Amniotic stem cell (primary cell): ENCODE measurements at regions not wholly inside any gene's neighbourhood (a gene's known extent, or its start where the extent isn't known, plus 50 kb on each side); places are given as distances from the start of the nearest gene placed in this dataset.

Source experiments
- DNase-seq: peaks from one replicate; lab custom pipeline; 2025; lab: John Stamatoyannopoulos, UW

DNA sequence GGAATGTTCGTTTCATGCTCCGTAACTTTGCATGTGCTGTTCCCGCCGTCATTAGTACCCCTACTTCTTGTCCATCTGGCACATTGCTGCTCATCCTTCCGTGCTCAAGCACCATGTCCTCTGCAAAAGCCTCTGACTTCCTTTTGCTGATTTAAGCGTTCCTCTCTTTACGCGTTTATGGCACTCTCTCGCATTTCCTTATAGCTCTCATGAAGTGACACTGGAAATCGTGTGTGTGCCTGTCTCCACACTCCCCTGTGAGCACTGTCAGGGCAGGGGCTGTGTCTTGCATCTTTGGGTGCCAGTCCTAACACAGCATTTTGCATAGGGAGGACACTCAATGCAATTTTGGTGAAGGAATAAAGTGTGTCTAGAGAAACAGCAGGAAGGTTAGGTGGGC is 210.6 kb upstream of the FAT1 start:
- no peak for DNase-seq

DNA sequence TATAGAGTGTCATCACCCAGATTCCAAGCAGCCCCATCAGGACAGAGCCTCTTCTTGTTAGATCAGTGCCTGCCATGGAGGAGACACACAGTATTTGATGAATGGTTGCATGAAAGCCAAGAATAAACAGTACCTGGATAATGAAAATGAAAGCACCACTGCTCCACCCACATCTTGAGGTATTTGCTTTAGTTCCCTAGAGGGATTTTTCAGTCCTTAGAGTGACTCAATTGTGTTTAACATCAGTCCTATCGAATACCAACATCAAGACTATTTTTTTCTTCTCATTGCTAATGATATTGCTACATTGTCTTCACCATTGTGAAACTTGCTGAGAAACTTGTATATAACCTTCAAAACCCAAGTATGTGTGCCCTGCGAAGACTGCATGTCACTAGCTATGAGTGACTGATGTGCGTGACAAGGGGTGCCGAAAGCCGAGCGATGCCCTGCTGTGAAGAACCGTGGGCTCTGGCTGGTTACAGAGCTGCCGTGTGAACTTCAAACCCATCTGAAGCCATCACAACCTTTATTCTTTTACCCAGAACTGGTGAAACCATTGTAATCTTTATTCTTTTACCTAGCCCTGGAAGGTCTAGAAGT is 211.3 kb upstream of the FAT1 start:
- no peak for DNase-seq

DNA sequence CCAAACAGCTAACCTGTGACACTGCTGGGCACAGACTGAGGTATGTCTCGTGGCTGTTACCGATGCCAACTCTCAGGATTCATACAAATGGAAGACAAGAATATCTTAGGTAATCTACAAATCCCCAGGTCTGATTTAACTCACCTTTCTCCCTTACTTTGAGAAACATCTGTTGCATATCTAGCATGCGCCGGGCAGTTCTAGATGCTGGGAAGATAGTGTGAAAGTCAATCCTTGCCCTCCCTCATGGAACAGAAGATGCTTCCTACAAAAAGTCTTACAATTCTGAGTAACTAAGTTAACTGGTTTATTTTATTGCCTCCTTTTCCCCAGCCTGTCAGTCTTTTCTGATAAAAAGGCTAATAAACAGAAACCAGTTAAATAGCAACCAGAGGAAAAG is 212.2 kb upstream of the FAT1 start:
- DNase-seq, result no peak

DNA sequence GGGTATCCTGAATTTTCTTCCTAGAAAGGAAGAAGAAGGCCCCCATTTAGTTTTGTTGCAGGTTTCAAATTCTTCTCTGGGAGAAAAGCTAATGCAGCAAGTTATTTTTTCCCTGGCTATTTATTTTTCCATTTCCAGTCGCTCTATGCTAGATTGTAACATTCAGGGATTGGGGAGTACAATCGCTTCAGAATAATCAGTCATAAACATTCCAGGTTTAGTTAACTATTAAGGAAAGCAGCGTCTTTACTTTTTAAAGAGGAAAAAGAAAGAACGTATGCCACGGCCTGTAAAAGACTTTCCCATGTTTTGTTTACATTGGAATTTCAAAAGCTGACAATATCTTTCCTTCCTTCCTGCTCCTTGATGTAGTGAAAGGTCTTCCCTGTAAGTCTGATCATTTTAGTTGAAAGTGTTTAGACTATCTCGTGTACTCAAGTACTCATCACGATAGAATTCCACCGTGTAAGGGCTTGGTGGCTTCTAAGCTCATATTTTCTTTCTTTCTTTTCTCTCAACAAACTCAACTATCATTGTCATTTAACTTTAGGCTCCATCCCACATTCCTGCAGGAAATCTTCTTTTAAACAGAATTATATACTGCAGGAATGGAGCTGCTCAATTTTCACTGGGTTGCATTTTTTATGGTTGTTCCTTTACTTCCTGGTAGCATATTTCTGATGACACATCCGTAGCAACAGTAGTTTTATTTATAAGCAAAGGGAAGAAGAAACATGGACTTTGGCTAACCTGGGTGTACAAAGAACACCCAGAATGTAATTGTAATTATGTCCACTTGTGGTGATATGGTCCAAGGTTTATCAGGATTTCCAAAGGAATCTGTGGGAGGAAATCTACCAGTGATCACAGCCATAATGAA is 213.1 kb upstream of the FAT1 start:
- DNase-seq, result peak; percentile 19

DNA sequence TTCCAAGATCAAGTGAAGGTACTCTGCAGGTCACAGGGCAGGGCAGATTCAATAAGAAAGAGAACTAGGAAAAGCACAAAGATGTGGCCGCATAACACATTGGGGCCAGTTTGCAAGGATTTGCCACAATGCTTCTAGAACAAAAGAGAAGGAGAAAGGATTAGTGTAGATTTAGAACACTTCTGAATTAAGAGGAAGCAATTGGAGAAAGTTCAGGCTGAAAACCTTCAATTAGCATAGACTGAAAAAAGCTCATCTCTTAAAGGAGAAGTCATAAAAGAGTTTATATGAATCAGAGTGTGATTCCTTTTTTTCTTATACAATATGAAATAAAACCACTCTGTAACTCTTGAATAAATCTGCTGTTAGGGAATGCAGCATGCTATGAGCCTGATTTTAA is 215.6 kb upstream of the FAT1 start:
- DNase-seq, result no peak

DNA sequence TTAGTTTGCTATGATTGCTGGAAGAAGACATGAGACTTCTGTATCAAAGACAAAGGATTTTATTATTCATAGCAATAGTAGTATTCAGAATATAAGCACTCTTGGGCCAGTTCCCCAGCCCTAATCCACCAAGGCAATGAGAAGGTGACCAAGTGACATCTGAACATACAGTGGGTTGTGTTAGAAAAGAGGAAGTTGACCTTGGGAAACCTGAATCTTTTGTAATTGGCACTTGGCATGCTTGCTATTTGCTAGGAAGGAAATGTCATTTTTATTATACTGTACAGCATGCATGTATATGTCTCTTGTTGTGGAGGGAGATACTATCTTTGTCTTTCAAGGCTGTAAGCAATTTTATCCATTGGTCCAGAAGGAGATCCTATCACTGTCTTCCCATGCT is 216.1 kb upstream of the FAT1 start:
- DNase-seq, result no peak

DNA sequence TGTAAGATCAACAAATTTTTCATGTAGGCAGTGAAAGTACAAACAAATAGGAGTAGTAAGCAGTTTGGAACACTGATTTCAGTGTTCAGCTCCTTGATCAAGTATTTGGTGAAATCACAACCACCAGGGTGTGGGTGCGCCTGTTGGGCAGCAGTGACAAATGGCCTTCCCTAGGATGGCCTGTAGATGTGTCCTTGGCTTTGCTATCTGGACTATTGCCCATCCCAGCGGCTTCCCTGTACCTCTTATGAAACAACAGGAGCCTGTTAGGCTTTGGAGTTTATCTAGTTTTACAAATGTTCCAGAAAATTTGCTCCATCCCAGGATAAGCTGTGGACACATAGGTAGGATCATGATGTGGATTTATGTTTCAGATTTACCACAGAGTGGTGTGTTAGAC is 216.8 kb upstream of the FAT1 start:
- no peak for DNase-seq

DNA sequence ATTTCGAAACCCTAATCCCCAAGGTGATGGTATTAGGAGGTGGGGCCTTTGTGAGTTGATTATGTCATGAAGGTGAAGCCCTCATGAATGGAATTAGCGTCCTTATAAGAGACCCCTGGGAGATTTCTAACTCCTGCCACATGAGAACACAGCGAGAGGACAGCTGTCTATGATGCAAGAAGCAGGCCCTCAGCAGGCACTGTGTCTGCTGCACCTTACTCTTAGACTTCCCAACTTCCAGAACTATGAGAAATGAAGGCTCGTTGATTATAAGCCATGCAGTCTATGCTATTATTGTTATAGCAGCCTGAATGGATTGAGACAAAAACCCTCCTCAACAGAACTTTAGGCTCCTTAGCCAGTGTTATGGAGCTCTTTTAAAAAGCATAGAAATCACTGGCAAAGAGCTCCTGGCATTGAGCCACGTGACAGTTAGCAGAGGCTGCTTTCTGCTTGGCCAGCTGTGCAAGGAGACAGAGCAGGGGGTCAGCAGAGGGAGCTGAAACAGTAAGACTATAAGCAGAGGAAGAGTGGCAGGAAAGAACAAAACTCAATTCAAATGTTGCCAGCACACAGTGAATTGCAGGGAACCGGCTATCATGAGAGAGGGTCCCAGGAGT is 219.2 kb upstream of the FAT1 start:
- DNase-seq, result no peak

DNA sequence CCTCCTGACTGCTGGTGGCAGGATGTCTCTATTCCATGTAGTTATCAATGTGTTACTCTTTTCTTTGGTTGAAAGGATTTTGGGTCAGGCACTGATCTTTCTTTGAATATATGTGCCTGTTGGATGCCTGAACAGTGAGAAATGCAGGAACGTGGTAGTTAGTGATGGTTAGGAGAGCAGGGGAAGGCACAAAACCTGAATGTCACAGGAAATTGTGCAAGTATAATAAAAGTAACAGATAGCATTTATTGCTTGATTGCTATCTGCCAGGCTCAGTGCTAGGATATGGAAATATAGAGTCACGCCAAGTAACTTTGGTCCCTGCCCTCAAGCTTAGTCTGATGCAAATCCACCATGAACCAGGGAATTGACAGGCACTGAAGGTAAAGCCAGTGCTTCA is 219.8 kb upstream of the FAT1 start:
- DNase-seq, result no peak

DNA sequence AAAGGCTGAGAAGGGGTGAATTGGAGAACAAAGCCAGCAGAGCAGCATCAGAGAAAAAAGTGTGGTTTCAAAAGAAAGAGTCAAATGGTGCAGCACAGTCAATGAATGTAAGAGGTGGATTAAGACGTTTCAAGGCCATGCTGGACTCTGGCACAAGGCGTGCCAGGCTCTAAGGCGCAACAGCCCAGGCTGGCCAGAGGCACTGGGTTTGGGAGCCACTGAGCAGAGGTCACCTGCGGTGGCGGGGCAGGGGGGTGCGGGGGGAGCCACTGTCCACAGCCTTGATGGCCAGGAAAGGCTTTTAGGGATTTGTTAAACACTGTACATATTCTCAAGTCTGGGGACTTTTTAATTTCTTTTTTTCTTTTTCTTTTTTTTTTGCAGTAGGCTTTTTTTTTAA is 222.5 kb upstream of the FAT1 start:
- no peak for DNase-seq

DNA sequence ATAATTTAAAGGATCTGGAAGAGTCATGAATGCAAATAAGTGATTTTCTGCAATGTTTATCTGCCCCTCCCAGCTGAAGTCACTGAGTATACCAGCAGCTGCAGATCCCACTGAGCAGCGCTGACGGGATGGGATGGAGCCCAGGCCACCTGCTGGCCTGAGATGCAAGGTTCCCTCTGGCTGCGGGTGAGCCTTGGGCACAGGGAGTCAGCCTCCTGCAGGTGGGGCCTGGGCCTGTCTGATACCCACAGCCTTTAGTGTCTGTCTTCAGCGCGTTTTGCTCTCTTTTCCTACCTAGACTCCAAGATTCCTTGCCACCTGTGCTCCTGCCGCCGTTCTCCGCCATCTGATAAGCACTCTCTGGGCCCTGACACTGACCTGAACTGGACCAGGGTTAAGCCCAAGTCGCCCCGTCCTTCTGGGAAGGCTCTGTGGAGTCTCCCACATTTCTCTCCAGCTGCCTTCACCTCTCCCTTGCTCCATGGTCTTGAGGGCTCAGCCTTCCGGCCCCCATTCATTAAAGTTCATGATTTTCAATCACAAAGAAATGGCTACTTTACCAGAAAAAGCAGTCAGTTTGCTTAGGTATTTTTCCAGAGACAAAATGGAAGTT is 223.1 kb upstream of the FAT1 start:
- DNase-seq, result no peak

DNA sequence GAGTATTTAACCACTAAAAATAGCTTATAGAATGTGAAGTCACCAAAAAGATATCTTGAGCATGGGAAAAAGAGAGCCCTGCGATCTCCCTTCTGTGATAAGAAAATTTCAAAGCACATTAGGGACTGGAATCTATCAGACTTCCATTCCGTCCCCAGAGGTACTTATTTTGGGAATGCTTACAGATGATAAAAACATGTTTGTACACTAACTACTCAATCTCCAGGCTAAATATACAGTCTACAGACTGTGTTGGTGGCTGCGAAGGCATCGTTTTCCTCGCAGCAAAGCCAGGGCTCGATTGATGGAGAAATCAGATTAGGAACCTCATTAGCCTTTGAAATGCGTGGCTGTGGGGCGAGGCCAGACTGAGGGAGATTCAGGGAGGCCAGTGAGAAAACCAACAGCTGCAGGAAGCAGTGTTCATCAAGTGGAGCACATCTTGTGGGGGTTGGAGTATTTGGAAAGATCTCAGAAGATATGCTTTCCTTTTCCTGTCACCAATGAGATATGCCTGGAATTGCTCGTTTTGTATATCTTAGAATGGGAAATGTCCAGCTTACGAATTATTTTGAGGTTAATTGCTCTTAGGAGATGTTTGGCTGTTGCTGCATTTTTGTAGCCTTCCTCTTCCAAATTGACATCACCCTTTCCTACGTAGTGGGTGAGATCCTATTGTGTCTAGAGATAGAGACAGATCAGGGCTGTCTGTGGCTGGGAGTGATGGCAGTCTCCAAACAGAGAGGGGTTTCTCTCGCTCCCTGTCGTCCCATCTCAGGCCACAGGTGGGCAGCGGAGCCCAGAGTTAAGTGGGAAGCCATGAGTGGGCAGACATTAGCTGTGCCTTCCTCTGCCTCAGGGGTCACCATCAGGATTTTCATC is 224.9 kb upstream of the FAT1 start:
- DNase-seq, result no peak

DNA sequence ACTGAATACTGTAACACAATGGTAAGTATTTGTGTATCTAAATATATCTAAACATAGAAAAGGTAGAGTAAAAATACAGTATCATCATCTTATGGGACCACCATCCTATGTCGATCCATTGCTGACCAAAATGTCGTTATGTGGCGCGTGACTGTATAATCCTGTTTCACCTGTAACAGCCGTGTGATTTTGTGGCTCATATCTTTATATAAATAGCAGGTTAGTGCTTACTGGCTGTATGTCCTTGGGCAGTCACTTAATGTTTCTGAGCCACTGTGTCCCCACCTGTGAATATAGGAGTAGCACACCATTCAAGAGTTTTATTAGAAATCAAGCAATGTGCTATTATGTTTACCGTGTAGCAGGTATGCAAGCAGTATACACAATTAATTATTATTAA is 226.2 kb upstream of the FAT1 start:
- no peak for DNase-seq

DNA sequence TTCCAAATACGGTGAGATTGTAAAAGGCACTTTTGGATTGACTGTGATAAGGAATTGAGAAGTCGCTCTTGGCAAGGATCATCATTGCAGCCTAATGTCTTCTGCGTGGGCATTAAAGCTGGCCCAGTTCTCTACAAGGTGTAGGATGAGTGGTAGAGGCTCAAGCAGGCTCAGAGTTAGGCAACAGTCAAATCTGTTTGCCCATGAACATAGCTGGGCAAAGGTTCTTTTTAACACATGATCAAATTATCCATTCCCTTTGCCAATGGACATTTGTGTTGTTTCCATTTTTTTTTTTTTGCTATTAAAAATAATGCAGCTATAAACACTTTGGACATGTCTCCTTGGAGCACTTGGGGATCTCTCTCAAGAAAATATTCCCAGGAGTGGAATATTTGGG is 229.1 kb upstream of the FAT1 start:
- DNase-seq, result no peak

DNA sequence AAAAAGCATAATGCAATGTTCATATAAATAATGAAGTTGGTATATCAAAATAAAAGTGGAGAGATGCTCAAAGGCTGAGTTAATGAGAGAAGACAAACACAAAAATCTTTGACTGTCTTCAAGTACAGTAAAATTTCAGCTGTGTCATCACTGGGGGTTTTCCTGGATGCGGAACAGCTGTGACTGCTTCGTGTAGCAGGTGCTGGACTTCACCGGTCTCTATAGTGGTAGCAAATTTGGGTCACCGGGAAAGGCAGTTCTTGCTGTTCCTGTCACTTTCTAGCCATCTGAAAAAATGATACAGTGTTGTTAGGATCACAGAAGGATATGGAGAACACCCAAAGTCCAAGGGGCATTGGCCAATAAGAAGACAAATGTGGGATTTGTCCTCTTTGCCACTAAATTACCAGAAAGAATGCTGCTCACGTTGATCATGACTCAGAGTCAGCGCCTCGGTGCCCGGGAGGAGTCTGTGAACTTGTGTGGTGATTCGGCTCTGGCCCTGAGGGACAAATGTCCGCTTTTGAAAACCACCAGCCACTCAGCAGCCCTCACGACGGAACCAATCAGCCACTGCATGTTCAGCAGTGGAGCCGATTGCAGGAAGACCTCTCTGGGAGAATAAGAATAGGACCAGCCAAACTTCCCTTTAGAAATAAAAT is 230.1 kb upstream of the FAT1 start:
- no peak for DNase-seq

DNA sequence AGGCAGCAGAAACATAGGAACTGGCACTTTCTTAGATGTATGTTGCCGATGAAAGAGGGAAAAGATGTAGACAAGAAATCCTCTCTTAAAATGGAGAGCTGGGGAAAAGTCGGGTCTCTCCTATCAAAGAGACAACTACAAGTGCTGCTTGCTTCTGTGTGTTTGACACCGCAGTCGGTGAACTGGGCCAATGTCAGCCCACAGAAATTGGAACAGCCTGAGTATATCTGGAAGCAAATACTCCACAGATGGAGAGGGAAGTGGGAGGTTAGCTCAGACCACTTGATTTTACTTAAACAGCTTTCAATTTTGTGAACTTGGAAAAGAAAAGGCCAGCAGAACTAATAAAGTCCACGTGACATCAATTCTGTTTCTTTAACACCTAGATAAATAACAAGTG is 230.9 kb upstream of the FAT1 start:
- no peak for DNase-seq

DNA sequence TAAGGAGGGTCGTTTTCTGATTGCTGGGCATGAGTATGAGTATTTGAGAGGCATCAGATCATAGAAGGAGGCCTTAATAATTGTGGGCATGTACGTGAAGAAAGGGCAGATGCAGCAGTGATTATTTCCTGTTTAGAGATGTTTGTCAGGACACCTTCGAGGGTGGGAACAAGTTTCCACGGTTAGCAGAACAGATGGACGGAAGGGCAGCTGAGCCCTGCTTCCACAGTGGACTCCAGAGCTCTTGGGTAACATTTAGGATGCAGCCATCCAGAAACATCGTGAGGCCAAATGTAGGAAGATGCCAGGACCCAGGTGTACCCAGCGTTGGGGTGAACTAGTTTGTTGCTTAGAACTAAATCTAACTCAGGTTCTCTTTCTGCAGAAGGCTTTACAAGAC is 231.3 kb upstream of the FAT1 start:
- no peak for DNase-seq

DNA sequence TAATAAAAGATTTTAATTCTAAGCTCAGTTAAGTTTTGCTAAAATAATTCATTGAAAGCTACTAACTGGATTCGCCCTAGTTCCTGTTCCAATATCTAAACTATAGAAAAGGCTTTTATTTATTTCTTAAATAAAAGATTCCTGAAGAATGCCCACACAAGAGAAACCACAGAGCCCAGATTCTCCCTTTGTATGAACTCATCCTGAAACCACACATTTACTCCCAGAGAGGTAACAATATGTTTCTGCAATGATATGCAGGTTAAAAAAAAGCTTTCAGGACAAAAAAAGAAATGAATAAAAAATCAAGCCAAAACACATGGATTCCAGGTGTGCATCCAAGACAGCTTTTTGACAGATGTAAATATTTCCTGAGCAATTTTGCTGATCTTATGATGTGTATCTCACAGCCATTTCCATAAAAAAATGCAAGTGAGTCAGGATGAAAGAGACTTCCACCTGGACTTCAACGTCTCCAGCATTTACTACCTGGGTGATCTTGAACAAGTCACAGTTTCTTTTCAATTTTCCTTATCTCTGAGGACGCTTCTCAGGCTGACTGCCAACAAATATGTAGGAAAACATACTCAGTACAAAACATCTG is 234.4 kb upstream of the FAT1 start:
- no peak for DNase-seq

DNA sequence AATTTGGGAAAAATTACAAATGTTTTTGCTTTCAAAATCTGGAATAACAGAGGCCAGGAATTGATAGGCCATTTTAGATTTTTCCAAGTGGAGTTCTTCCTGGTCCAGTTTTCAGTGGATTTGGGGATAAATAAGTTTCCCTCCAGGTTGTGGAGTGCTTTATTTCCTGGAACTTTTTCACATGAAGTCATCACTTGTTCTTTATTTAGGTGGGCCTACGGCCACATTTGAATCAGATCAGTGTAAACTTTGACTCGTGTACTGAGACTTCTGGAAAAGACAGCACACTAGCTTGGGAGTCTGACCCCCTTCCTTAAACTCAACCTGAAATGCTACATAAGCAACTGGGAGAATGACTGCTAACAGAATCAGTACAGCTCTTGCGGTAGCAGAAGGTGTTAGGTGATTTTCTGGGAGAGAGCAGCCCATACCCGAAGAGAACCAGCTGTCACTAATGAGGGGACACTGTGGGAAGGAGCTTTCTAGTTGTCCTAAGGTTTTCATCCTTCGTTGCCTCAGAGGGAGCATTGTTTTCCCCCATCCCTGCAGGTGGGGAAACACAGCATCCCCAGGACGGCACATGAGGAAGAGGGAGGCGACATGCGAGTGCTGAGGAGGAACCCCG is 235.2 kb upstream of the FAT1 start:
- DNase-seq, result no peak

DNA sequence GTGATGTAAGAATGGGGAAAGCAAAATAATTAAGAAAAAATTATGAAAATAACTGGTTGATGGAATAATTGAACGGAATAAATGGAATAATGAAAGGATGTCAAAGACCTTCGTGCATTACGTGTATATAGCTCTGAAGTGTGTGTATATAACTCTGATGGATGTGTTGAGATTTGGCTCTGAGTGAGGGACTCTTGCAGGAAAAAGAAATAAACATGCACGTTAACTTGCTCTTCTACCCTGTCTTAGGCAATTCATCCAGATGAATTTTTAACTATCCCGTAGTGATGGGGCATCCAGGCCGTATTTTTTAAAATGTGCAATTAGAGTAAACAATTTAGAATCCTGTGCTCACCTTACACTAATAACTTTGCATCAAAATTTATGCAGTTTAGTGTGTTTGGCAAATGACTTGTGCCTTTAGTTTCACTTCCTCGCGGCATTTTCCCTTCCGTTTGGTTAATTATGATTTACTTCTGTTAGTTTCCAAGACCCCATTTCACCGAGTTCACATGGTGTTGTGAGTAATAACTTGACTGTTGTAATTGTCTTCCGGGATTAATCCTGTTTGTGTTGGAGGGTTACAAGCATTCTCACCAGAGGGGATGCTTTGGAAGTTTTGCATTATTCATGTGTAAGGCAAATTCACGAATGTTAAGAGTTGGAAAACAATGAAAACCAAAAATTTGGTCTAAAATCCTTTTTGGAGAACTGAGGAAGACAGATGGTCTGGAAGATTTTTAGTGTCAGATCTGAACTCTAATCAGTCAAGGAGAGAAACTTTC is 256.5 kb upstream of the FAT1 start:
- no peak for DNase-seq
